HCT116 (cell line): ENCODE measurements at regions not wholly inside any gene's neighbourhood (a gene's known extent, or its start where the extent isn't known, plus 50 kb on each side); places are given as distances from the start of the nearest gene placed in this dataset.

ENCODE experiments used
- ATAC-seq: fragments of 200-7000 bp; cut with Tn5 transposase; 2 replicates; pipeline ENCODE4 v1.9.1; 2020; ENCODE audit warnings: mild to moderate bottlenecking, moderate library complexity
- BruUV-seq: library from RNA; stranded (reverse); fragments of 400-500 nt; replicated peaks from 2 replicates; lab custom pipeline; 2021; lab: Mats Ljungman, UMichigan
- CTCF ChIA-PET: fragments of 300-600 bp; sonication (Branson Sonifier 250); formaldehyde crosslinking; loops from one replicate; lab custom pipeline; 2021; ENCODE audit warnings: antibody characterized with exemption; lab: Charles Lee
- POLR2A ChIA-PET: fragments of 300-600, 350-600 bp; sonication (Branson Sonifier 250); formaldehyde crosslinking; loops from one replicate; lab custom pipeline; 2021; ENCODE audit warnings: antibody characterized with exemption; lab: Charles Lee
- RAD21 ChIA-PET, 2 experiments: fragments of 300-600 bp; sonication (Branson Sonifier 250); formaldehyde crosslinking; loops; one replicate each; lab custom pipeline; 2023; ENCODE audit warnings: low total read pairs in 2 of 2; ENCODE audit not compliant: uncharacterized antibody in 2 of 2, unreplicated experiment in 2 of 2, low non-redundant PET in 1 of 2; lab: Charles Lee
- DNase-seq: peaks from one replicate; pipeline ENCODE4 v3.0.0-alpha.2; 2010; ENCODE audit warnings: low read depth, low spot score
- H2AFZ ChIP-seq: fragments of 200-600 bp; shearing (Covaris generic), sonication (generic); 2 replicates; pipeline ENCODE4 v1.6.1; 2017; ENCODE audit warnings: low read depth, mixed run types, mixed read lengths, antibody characterized with exemption, low read length; ENCODE audit not compliant: poor library complexity, severe bottlenecking
- H3K27ac ChIP-seq: 2 replicates; pipeline ENCODE4 v1.5.1; 2012; ENCODE audit warnings: low read depth, low read length
- H3K27me3 ChIP-seq: fragments of 200-600 bp; sonication (generic); 2 replicates; pipeline ENCODE4 v1.6.1; 2016; ENCODE audit warnings: mixed run types, low read length, mixed read lengths; ENCODE audit not compliant: insufficient read depth
- H3K36me3 ChIP-seq, 2 experiments: fragments of 200-500 bp in 1 of 2; fragments of 200-600 bp in 1 of 2; sonication (Bioruptor generic) in 1 of 2; sonication (generic) in 1 of 2; 2 replicates each; pipeline versions ENCODE4 v1.5.1 to v1.6.1; 2014 to 2016; ENCODE audit warnings: low read length in 2 of 2, inconsistent platforms in 1 of 2, mixed read lengths in 1 of 2, mixed run types in 1 of 2; ENCODE audit not compliant: insufficient read depth in 2 of 2, control insufficient read depth in 1 of 2
- H3K4me1 ChIP-seq, 2 experiments: fragments of 200-600 bp in 1 of 2; sonication (generic) in 1 of 2; 2 replicates each; pipeline versions ENCODE4 v1.5.1 to v1.6.1; 2012 to 2017; ENCODE audit warnings: low read length in 2 of 2, inconsistent platforms in 1 of 2, mild to moderate bottlenecking in 1 of 2, mixed read lengths in 1 of 2, mixed run types in 1 of 2, moderate library complexity in 1 of 2; ENCODE audit not compliant: insufficient read depth in 2 of 2, control insufficient read depth in 1 of 2
- H3K4me2 ChIP-seq: fragments of 200-600 bp; sonication (generic); 2 replicates; pipeline ENCODE4 v1.6.1; 2017; ENCODE audit warnings: mixed run types, low read length, mixed read lengths
- H3K4me3 ChIP-seq, 2 experiments: fragments of 200-600 bp in 1 of 2; sonication (generic) in 1 of 2; replicated peaks in 1 of 2; 2 replicates each; pipeline ENCODE4 v1.5.1; 2011 to 2016; ENCODE audit warnings: low read length in 2 of 2, control low read depth in 1 of 2, low read depth in 1 of 2, mild to moderate bottlenecking in 1 of 2, mixed read lengths in 1 of 2, mixed run types in 1 of 2
- H3K79me2 ChIP-seq: fragments of 200-600 bp; sonication (generic); 2 replicates; pipeline ENCODE4 v1.6.1; 2017; ENCODE audit warnings: mild to moderate bottlenecking, mixed run types, low read length, moderate library complexity, mixed read lengths; ENCODE audit not compliant: insufficient read depth
- H3K9ac ChIP-seq: fragments of 200-600 bp; sonication (generic); 2 replicates; pipeline ENCODE4 v1.6.1; 2016; ENCODE audit warnings: low read length, mixed read lengths
- H3K9me2 ChIP-seq: fragments of 200-600 bp; sonication (generic), shearing (Covaris generic); 2 replicates; pipeline ENCODE4 v1.6.1; 2017; ENCODE audit warnings: mixed run types, mild to moderate bottlenecking, moderate library complexity; ENCODE audit not compliant: insufficient read depth
- H3K9me3 ChIP-seq, 2 experiments: fragments of 200-500 bp in 1 of 2; fragments of 200-600 bp in 1 of 2; sonication (Bioruptor generic) in 1 of 2; sonication (generic) in 1 of 2; 2 replicates each; pipeline ENCODE4 v1.6.1; 2014 to 2017; ENCODE audit warnings: low read length in 2 of 2, mixed read lengths in 2 of 2, inconsistent platforms in 1 of 2, low read depth in 1 of 2, mild to moderate bottlenecking in 1 of 2, mixed run types in 1 of 2, moderate library complexity in 1 of 2; ENCODE audit not compliant: control insufficient read depth in 1 of 2, insufficient read depth in 1 of 2
- H4K20me1 ChIP-seq: fragments of 200-600 bp; sonication (generic), shearing (Covaris generic); 2 replicates; pipeline ENCODE4 v1.6.1; 2017; ENCODE audit warnings: mixed run types, mild to moderate bottlenecking, moderate library complexity; ENCODE audit not compliant: insufficient read depth
- CBX3 ChIP-seq: IDR thresholded peaks from 2 replicates; pipeline ENCODE4 v1.6.1; 2012; ENCODE audit warnings: low read depth
- CEBPB ChIP-seq: IDR thresholded peaks from 2 replicates; pipeline ENCODE4 v1.6.1; 2012; ENCODE audit warnings: low read depth
- EGR1 ChIP-seq: IDR thresholded peaks from 2 replicates; pipeline ENCODE4 v1.6.1; 2012; ENCODE audit warnings: low read depth
- ELF1 ChIP-seq: IDR thresholded peaks from 2 replicates; pipeline ENCODE4 v1.6.1; 2012; ENCODE audit warnings: low read depth, borderline replicate concordance
- EZH2 ChIP-seq: fragments of 200-600 bp; sonication (generic); IDR thresholded peaks from 2 replicates; pipeline ENCODE4 v1.6.1; 2017; ENCODE audit warnings: antibody characterized with exemption, mixed run types
- FOSL1 ChIP-seq: IDR thresholded peaks from 2 replicates; pipeline ENCODE4 v1.6.1; 2012; ENCODE audit warnings: low read depth
- JUND ChIP-seq: IDR thresholded peaks from 2 replicates; pipeline ENCODE4 v1.6.1; 2012
- POLR2A ChIP-seq: IDR thresholded peaks from 2 replicates; pipeline ENCODE4 v1.7.0; 2011; ENCODE audit warnings: borderline replicate concordance; ENCODE audit not compliant: insufficient read depth, insufficient read length; ENCODE audit errors: extremely low read depth
- POLR2AphosphoS5 ChIP-seq: IDR thresholded peaks from 2 replicates; pipeline ENCODE4 v1.6.1; 2011; ENCODE audit warnings: mild to moderate bottlenecking, low read depth, low read length, moderate library complexity
- RAD21 ChIP-seq: IDR thresholded peaks from 2 replicates; pipeline ENCODE4 v1.6.1; 2012; ENCODE audit warnings: low read depth, mild to moderate bottlenecking
- SIN3A ChIP-seq: IDR thresholded peaks from 2 replicates; pipeline ENCODE4 v1.6.1; 2012; ENCODE audit warnings: low read depth
- SRF ChIP-seq: IDR thresholded peaks from 2 replicates; pipeline ENCODE4 v1.6.1; 2012; ENCODE audit warnings: low read depth
- YY1 ChIP-seq: IDR thresholded peaks from 2 replicates; pipeline ENCODE4 v1.6.1; 2011; ENCODE audit warnings: low read length, low read depth, moderate library complexity, mild to moderate bottlenecking; ENCODE audit not compliant: insufficient replicate concordance; ENCODE audit errors: extremely low read depth
- ZFX ChIP-seq: fragments of 450-650 bp; IDR thresholded peaks from 2 replicates; pipeline ENCODE4 v1.6.1; 2017
- ZNF274 ChIP-seq: fragments of 200-500 bp; sonication (Bioruptor generic); IDR thresholded peaks from 2 replicates; pipeline ENCODE4 v1.6.1; 2014; ENCODE audit warnings: mild to moderate bottlenecking, low read depth, low read length, inconsistent platforms
- intact Hi-C: fragments of 100-400 bp; cut with micrococcal nuclease; formaldehyde crosslinking; loops from 2 replicates; pipeline ENCODE4 v1.10.0; 2022
- TF ChIP-seq, protein P1 (sequence below), 3 experiments: fragments of 200-600 bp in 1 of 3; sonication (generic) in 1 of 3; IDR thresholded peaks in 2 of 3; conservative IDR thresholded peaks in 1 of 3; 2 replicates each; pipeline ENCODE4 v1.5.1; 2012 to 2017; ENCODE audit warnings: low read depth in 2 of 3, low read length in 2 of 3, antibody characterized with exemption in 1 of 3, borderline replicate concordance in 1 of 3, control low read depth in 1 of 3, mild to moderate bottlenecking in 1 of 3, mixed read lengths in 1 of 3, mixed run types in 1 of 3, moderate library complexity in 1 of 3; ENCODE audit not compliant: insufficient read depth in 1 of 3
- TF ChIP-seq, protein P2 (sequence below): IDR thresholded peaks from 2 replicates; pipeline ENCODE4 v1.6.1; 2012
- TF ChIP-seq, protein P3 (sequence below): IDR thresholded peaks from 2 replicates; pipeline ENCODE4 v1.6.1; 2012
- TF ChIP-seq, protein P4 (sequence below): IDR thresholded peaks from 2 replicates; pipeline ENCODE4 v1.6.1; 2011; ENCODE audit warnings: mild to moderate bottlenecking, low read length, moderate library complexity; ENCODE audit not compliant: insufficient replicate concordance; ENCODE audit errors: extremely low read depth
- TF ChIP-seq, protein P5 (sequence below): IDR thresholded peaks from 2 replicates; pipeline ENCODE4 v1.6.1; 2012; ENCODE audit warnings: low read depth

DNA sequence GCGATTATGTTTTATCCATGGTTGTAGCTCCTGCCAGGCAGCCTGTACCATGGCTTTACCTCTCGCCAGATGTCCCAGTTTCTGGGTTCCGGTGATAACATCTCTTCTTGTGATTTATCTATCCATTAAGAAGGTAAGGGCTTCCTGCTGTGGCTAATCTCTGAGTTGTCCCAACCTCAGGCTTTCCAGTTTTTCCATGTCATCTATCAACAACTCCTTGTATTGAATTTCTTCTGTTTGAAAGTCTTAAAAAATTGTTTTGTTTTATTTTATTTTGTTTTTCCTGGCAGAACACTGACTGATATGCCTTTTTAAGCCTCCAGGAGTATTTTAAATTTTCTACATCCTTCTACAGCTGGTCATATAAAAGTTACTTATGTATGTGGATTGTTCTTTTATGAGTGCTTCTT lies 241.9 kb downstream of the ANTXR2 start:
- CTCF ChIA-PET = no interaction called here
- TF ChIP-seq JUND (no peak), ZNF274 (no peak), EZH2 (no peak), ELF1 (no peak), POLR2A (no peak), EGR1 (no peak), SRF (no peak), ZFX (no peak), POLR2AphosphoS5 (no peak), CEBPB (no peak), YY1 (no peak), CBX3 (no peak), FOSL1 (no peak), RAD21 (no peak), SIN3A (no peak)
- TF ChIP-seq, protein P1, sequence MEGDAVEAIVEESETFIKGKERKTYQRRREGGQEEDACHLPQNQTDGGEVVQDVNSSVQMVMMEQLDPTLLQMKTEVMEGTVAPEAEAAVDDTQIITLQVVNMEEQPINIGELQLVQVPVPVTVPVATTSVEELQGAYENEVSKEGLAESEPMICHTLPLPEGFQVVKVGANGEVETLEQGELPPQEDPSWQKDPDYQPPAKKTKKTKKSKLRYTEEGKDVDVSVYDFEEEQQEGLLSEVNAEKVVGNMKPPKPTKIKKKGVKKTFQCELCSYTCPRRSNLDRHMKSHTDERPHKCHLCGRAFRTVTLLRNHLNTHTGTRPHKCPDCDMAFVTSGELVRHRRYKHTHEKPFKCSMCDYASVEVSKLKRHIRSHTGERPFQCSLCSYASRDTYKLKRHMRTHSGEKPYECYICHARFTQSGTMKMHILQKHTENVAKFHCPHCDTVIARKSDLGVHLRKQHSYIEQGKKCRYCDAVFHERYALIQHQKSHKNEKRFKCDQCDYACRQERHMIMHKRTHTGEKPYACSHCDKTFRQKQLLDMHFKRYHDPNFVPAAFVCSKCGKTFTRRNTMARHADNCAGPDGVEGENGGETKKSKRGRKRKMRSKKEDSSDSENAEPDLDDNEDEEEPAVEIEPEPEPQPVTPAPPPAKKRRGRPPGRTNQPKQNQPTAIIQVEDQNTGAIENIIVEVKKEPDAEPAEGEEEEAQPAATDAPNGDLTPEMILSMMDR (IDR thresholded peaks at IDR 0.05 in 2 of 3, conservative IDR thresholded peaks at IDR 0.05 in 1 of 3; ENCODE audit: borderline replicate concordance in 1 of 3, insufficient read depth in 1 of 3, low read depth in 2 of 3, low read length in 2 of 3) = no peak
- TF ChIP-seq, protein P2, sequence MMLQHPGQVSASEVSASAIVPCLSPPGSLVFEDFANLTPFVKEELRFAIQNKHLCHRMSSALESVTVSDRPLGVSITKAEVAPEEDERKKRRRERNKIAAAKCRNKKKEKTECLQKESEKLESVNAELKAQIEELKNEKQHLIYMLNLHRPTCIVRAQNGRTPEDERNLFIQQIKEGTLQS = no peak
- TF ChIP-seq, protein P3, sequence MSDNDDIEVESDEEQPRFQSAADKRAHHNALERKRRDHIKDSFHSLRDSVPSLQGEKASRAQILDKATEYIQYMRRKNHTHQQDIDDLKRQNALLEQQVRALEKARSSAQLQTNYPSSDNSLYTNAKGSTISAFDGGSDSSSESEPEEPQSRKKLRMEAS = no peak
- TF ChIP-seq, protein P4, sequence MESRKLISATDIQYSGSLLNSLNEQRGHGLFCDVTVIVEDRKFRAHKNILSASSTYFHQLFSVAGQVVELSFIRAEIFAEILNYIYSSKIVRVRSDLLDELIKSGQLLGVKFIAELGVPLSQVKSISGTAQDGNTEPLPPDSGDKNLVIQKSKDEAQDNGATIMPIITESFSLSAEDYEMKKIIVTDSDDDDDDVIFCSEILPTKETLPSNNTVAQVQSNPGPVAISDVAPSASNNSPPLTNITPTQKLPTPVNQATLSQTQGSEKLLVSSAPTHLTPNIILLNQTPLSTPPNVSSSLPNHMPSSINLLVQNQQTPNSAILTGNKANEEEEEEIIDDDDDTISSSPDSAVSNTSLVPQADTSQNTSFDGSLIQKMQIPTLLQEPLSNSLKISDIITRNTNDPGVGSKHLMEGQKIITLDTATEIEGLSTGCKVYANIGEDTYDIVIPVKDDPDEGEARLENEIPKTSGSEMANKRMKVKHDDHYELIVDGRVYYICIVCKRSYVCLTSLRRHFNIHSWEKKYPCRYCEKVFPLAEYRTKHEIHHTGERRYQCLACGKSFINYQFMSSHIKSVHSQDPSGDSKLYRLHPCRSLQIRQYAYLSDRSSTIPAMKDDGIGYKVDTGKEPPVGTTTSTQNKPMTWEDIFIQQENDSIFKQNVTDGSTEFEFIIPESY = no peak
- TF ChIP-seq, protein P5, sequence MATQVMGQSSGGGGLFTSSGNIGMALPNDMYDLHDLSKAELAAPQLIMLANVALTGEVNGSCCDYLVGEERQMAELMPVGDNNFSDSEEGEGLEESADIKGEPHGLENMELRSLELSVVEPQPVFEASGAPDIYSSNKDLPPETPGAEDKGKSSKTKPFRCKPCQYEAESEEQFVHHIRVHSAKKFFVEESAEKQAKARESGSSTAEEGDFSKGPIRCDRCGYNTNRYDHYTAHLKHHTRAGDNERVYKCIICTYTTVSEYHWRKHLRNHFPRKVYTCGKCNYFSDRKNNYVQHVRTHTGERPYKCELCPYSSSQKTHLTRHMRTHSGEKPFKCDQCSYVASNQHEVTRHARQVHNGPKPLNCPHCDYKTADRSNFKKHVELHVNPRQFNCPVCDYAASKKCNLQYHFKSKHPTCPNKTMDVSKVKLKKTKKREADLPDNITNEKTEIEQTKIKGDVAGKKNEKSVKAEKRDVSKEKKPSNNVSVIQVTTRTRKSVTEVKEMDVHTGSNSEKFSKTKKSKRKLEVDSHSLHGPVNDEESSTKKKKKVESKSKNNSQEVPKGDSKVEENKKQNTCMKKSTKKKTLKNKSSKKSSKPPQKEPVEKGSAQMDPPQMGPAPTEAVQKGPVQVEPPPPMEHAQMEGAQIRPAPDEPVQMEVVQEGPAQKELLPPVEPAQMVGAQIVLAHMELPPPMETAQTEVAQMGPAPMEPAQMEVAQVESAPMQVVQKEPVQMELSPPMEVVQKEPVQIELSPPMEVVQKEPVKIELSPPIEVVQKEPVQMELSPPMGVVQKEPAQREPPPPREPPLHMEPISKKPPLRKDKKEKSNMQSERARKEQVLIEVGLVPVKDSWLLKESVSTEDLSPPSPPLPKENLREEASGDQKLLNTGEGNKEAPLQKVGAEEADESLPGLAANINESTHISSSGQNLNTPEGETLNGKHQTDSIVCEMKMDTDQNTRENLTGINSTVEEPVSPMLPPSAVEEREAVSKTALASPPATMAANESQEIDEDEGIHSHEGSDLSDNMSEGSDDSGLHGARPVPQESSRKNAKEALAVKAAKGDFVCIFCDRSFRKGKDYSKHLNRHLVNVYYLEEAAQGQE = no peak

More for the DNA sequence above, 241.9 kb downstream of the ANTXR2 start:
- Histone ChIP-seq H4K20me1 (no peaks in the 10 kb centered on the region), H3K27ac (no peak overlapping the region), H3K9me2 (no peaks in the 10 kb centered on the region), H3K79me2 (no peaks in the 10 kb centered on the region), H3K4me2 (no peak overlapping the region), H2AFZ (no peak overlapping the region), H3K36me3 (no peaks in the 10 kb centered on the region), H3K9ac (no peak overlapping the region), H3K27me3 (no peaks in the 10 kb centered on the region), H3K4me3 (no peak overlapping the region), H3K9me3 (no peaks in the 10 kb centered on the region), H3K4me1 (no peaks in the 10 kb centered on the region)
- no TSS peak for BruUV-seq
- no peak for DNase-seq
- intact Hi-C loops = no loop called here
- ATAC-seq = no peak
- ChIA-PET POLR2A (no interaction called here), RAD21 (no interaction called here)
